KMS-11 (cell line): ENCODE measurements at regions not wholly inside any gene's neighbourhood (a gene's known extent, or its start where the extent isn't known, plus 50 kb on each side); places are given as distances from the start of the nearest gene placed in this dataset.

ENCODE experiments used
- H2AFZ ChIP-seq: fragments of 200-600 bp; sonication (generic); 2 replicates; pipeline ENCODE4 v1.6.1; 2016; ENCODE audit warnings: antibody characterized with exemption, mixed run types, low read depth
- H3K27ac ChIP-seq: fragments of 200-600 bp; sonication (generic); 2 replicates; pipeline ENCODE4 v1.6.1; 2016; ENCODE audit warnings: mild to moderate bottlenecking, mixed run types
- H3K27me3 ChIP-seq: fragments of 200-600 bp; sonication (generic); 2 replicates; pipeline ENCODE4 v1.6.1; 2017; ENCODE audit warnings: mild to moderate bottlenecking, low read depth, mixed run types, moderate library complexity; ENCODE audit not compliant: insufficient read depth
- H3K36me3 ChIP-seq: fragments of 200-600 bp; sonication (generic); 2 replicates; pipeline ENCODE4 v1.6.1; 2017; ENCODE audit warnings: mild to moderate bottlenecking, mixed run types; ENCODE audit not compliant: insufficient read depth
- H3K4me1 ChIP-seq: fragments of 200-600 bp; sonication (generic); 2 replicates; pipeline ENCODE4 v1.6.1; 2016; ENCODE audit warnings: mild to moderate bottlenecking, low read depth, mixed run types; ENCODE audit not compliant: poor library complexity, severe bottlenecking
- H3K4me2 ChIP-seq: fragments of 200-600 bp; sonication (generic); 2 replicates; pipeline ENCODE4 v1.7.0; 2016; ENCODE audit warnings: mild to moderate bottlenecking, mixed run types
- H3K4me3 ChIP-seq: fragments of 200-600 bp; sonication (generic); IDR thresholded peaks from 2 replicates; pipeline ENCODE4 v1.6.1; 2017; ENCODE audit warnings: low read depth, low read length, mixed read lengths; ENCODE audit not compliant: insufficient read depth
- H3K79me2 ChIP-seq: fragments of 200-600 bp; sonication (generic); 2 replicates; pipeline ENCODE4 v1.6.1; 2016; ENCODE audit warnings: low read depth, mixed run types; ENCODE audit not compliant: insufficient read depth
- H3K9ac ChIP-seq: fragments of 200-600 bp; sonication (generic); 2 replicates; pipeline ENCODE4 v1.6.1; 2016; ENCODE audit warnings: mild to moderate bottlenecking, mixed run types
- H4K20me1 ChIP-seq: fragments of 200-600 bp; sonication (generic); 2 replicates; pipeline ENCODE4 v1.6.1; 2016; ENCODE audit warnings: mild to moderate bottlenecking, mixed run types; ENCODE audit not compliant: insufficient read depth
- CTCF ChIP-seq: fragments of 200-600 bp; sonication (generic); conservative IDR thresholded peaks from 2 replicates; pipeline ENCODE4 v1.6.1; 2017; ENCODE audit warnings: low read depth, mild to moderate bottlenecking, antibody characterized with exemption, low read length, moderate library complexity, mixed read lengths

DNA sequence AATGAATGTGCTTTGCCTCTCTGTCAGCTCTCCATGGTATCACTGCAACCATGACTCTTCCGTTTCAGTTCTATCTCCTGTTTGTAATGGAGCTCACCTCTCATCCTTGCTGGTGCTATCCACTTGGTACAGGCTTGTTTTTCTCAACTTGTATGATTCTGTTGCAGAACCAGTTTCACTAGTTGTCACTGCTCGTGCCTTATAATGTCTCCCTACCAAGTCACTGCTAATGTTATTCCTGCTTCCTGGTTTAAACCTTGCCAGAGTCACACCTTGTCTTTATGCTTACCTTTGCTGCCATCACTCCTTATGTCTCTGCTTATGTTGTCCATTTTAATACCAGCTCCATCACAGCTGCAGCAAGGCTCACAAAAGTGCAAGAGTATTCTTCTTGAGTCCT, 1191.0 kb upstream of the LRRTM1 start:
- Histone ChIP-seq H3K4me1 (no peaks in the 10 kb centered on the region), H2AFZ (no peak overlapping the region), H4K20me1 (no peaks in the 10 kb centered on the region)

DNA sequence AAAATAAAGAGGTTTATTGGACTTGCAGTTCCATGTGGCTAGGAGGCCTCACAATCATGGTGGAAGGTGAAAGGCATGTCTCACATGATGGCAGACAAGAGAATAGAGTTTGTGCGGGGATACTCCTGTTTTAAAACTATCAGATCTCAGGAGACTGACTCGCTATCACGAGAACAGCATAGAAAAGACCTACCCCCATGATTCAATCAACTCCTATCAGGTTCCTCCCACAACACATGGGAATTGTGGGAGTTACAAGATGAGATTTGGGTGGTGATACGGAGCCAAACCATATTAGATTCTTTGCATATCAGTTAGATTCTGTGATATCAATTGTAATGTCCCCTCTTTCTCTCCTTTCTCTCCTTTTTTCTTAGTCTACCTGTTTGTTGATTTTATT, 1178.7 kb upstream of the LRRTM1 start:
- Histone ChIP-seq H3K27me3 (no peaks in the 10 kb centered on the region), H3K4me3 (no peak overlapping the region), H3K4me2 (no peak overlapping the region), H3K4me1 (no peaks in the 10 kb centered on the region), H3K27ac (no peak overlapping the region), H3K9ac (no peak overlapping the region), H2AFZ (no peak overlapping the region), H3K79me2 (no peaks in the 10 kb centered on the region), H3K36me3 (no peaks in the 10 kb centered on the region), H4K20me1 (no peaks in the 10 kb centered on the region)
- no peak for TF ChIP-seq CTCF

More for the DNA sequence above, 1191.0 kb upstream of the LRRTM1 start:
- Histone ChIP-seq H3K4me3 (no peak overlapping the region), H3K27ac (no peak overlapping the region), H3K9ac (no peak overlapping the region), H3K27me3 (no peaks in the 10 kb centered on the region), H3K4me2 (no peak overlapping the region), H3K79me2 (no peaks in the 10 kb centered on the region), H3K36me3 (no peaks in the 10 kb centered on the region)
- no peak for TF ChIP-seq CTCF

GRCh38 chr2:81481994-81482368, 1177.4 kb upstream of the LRRTM1 start:
- H3K4me2 ChIP-seq = no peak overlapping the region
- no peak overlapping the region for H2AFZ ChIP-seq
- no peak overlapping the region for H3K4me3 ChIP-seq
- H3K27ac ChIP-seq = no peak overlapping the region
- H3K27me3 ChIP-seq = no peaks in the 10 kb centered on the region
- H3K4me1 ChIP-seq = no peaks in the 10 kb centered on the region
- no peaks in the 10 kb centered on the region for H3K79me2 ChIP-seq
- TF ChIP-seq CTCF = no peak
- no peak overlapping the region for H3K9ac ChIP-seq
- no peaks in the 10 kb centered on the region for H3K36me3 ChIP-seq
- no peaks in the 10 kb centered on the region for H4K20me1 ChIP-seq

DNA sequence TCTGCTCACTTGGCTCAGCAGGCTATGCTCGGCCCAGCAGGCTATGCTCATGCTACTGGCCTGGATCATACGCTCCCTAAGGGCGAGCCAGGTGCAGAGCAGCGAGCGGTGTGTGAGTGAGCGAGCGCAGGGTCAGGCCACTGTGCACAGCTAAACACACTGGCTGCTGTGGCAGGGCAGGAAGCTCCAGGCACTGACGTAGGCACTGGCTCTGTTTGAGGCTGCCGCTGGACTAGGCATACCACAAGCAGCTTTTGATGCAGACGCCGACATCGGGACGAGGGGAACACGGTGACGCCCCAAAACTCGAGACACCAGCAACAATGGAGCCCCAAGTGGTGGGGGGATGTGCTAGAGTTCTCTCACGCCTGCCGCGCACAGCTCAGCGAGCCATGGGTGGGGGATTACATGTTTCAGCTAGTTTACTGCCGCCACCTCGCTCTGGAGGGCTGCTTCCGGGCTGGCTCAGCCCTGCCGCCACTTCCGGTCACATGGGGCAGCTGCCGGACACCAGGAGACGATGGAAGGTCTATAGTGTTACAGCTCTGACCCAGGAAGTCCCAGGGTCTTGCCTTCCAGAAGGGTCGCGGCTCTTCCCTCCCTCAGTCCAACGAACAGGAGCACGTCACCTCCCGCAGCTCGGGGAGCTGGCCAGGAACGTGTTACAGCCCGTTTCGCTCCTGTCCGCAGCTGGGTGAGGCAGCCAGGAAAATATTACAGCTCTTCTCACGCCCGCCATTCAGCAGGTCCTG, 1176.9 kb upstream of the LRRTM1 start:
- H3K4me3 ChIP-seq = no peak overlapping the region
- TF ChIP-seq CTCF = no peak
- H3K27me3 ChIP-seq = no peaks in the 10 kb centered on the region
- H3K9ac ChIP-seq = no peak overlapping the region
- H3K36me3 ChIP-seq = no peaks in the 10 kb centered on the region
- H4K20me1 ChIP-seq = no peaks in the 10 kb centered on the region
- no peak overlapping the region for H3K4me2 ChIP-seq
- no peak overlapping the region for H2AFZ ChIP-seq
- H3K4me1 ChIP-seq = no peaks in the 10 kb centered on the region
- H3K27ac ChIP-seq = no peak overlapping the region
- H3K79me2 ChIP-seq = no peaks in the 10 kb centered on the region
